ENCODE measurements at regions not wholly inside any gene's neighbourhood (a gene's known extent, or its start where the extent isn't known, plus 50 kb on each side); places are given as distances from the start of the nearest gene placed in this dataset.

GRCh38 chr5:58381566-58381965 is 78.3 kb downstream of the PLK2 start:
- no peaks in the 10 kb centered on the region for H3K4me1 ChIP-seq (ENCODE audit: control insufficient read depth in 1 of 2, insufficient read depth in 2 of 2, low read length in 2 of 2)
- ATAC-seq (ENCODE audit: low FRiP score) (no peak), DNase-seq (no peak)
- H3K27me3 ChIP-seq (ENCODE audit: control insufficient read depth in 1 of 2, insufficient read depth in 2 of 2, low read length in 1 of 2) = no peaks in the 10 kb centered on the region
- H3K9me3 ChIP-seq (ENCODE audit: control insufficient read depth, low read length) = no peaks in the 10 kb centered on the region
- H3K36me3 ChIP-seq (ENCODE audit: control insufficient read depth in 1 of 2, insufficient read depth in 2 of 2, low read length in 1 of 2) = no peaks in the 10 kb centered on the region
- intact Hi-C loops (cut with DNase I) = no loop called here
- H3K27ac ChIP-seq (ENCODE audit: low read depth in 1 of 2, low read length in 2 of 2) = no peak overlapping the region
- no peak overlapping the region for H3K4me3 ChIP-seq (ENCODE audit: low read length in 2 of 2)

- no peak overlapping the region for H3K27ac ChIP-seq (ENCODE audit: low read depth in 1 of 2, low read length in 2 of 2)
- no peaks in the 10 kb centered on the region for H3K27me3 ChIP-seq (ENCODE audit: control insufficient read depth in 1 of 2, insufficient read depth in 2 of 2, low read length in 1 of 2)
- no peaks in the 10 kb centered on the region for H3K9me3 ChIP-seq (ENCODE audit: control insufficient read depth, low read length)
- intact Hi-C loops (cut with DNase I) = no loop called here
- ATAC-seq (ENCODE audit: low FRiP score) (no peak), DNase-seq (no peak)
- H3K4me1 ChIP-seq (ENCODE audit: control insufficient read depth in 1 of 2, insufficient read depth in 2 of 2, low read length in 2 of 2) = no peaks in the 10 kb centered on the region
- H3K36me3 ChIP-seq (ENCODE audit: control insufficient read depth in 1 of 2, insufficient read depth in 2 of 2, low read length in 1 of 2) = no peaks in the 10 kb centered on the region
- H3K4me3 ChIP-seq (ENCODE audit: low read length in 2 of 2) = no peak overlapping the region
These were observed 79.2 kb downstream of the PLK2 start for GRCh38 chr5:58380655-58381054.

- Histone ChIP-seq H3K4me3 (ENCODE audit: low read length in 2 of 2) (no peak overlapping the region), H3K27me3 (ENCODE audit: control insufficient read depth in 1 of 2, insufficient read depth in 2 of 2, low read length in 1 of 2) (no peaks in the 10 kb centered on the region), H3K9me3 (ENCODE audit: control insufficient read depth, low read length) (no peaks in the 10 kb centered on the region), H3K27ac (ENCODE audit: low read depth in 1 of 2, low read length in 2 of 2) (no peak overlapping the region), H3K4me1 (ENCODE audit: control insufficient read depth in 1 of 2, insufficient read depth in 2 of 2, low read length in 2 of 2) (no peaks in the 10 kb centered on the region), H3K36me3 (ENCODE audit: control insufficient read depth in 1 of 2, insufficient read depth in 2 of 2, low read length in 1 of 2) (no peaks in the 10 kb centered on the region)
- DNase-seq = no peak
- no peak for ATAC-seq (ENCODE audit: low FRiP score)
- whole genome bisulfite sequencing, 2 donors = 85 to 86% methylated on average over 6 of the region's 6 CpGs
- intact Hi-C loops (cut with DNase I) = no loop called here
These were observed 81.1 kb downstream of the PLK2 start for GRCh38 chr5:58378613-58379390.

- no peaks in the 10 kb centered on the region for H3K4me1 ChIP-seq (ENCODE audit: control insufficient read depth in 1 of 2, insufficient read depth in 2 of 2, low read length in 2 of 2)
- no peaks in the 10 kb centered on the region for H3K36me3 ChIP-seq (ENCODE audit: control insufficient read depth in 1 of 2, insufficient read depth in 2 of 2, low read length in 1 of 2)
- no peak overlapping the region for H3K4me3 ChIP-seq (ENCODE audit: low read length in 2 of 2)
- no peak overlapping the region for H3K27ac ChIP-seq (ENCODE audit: low read depth in 1 of 2, low read length in 2 of 2)
- WGBS, 2 donors = 48 to 51% methylated on average over 5 of the region's 5 CpGs
- ATAC-seq (ENCODE audit: low FRiP score) (no peak), DNase-seq (no peak)
- intact Hi-C loops (cut with DNase I) = no loop called here
- H3K9me3 ChIP-seq (ENCODE audit: control insufficient read depth, low read length) = no peaks in the 10 kb centered on the region
- H3K27me3 ChIP-seq (ENCODE audit: control insufficient read depth in 1 of 2, insufficient read depth in 2 of 2, low read length in 1 of 2) = no peaks in the 10 kb centered on the region
These were observed 89.3 kb downstream of the PLK2 start for GRCh38 chr5:58370606-58371005.

- Histone ChIP-seq H3K9me3 (ENCODE audit: control insufficient read depth, low read length) (no peaks in the 10 kb centered on the region), H3K4me1 (ENCODE audit: control insufficient read depth in 1 of 2, insufficient read depth in 2 of 2, low read length in 2 of 2) (no peaks in the 10 kb centered on the region), H3K27ac (ENCODE audit: low read depth in 1 of 2, low read length in 2 of 2) (no peak overlapping the region), H3K27me3 (ENCODE audit: control insufficient read depth in 1 of 2, insufficient read depth in 2 of 2, low read length in 1 of 2) (no peaks in the 10 kb centered on the region), H3K36me3 (ENCODE audit: control insufficient read depth in 1 of 2, insufficient read depth in 2 of 2, low read length in 1 of 2) (no peaks in the 10 kb centered on the region), H3K4me3 (ENCODE audit: low read length in 2 of 2) (no peak overlapping the region)
- intact Hi-C loops (cut with DNase I) = no loop called here
- no peak for DNase-seq
- WGBS, 2 donors = 87 to 89% methylated on average over 5 of the region's 5 CpGs
- ATAC-seq (ENCODE audit: low FRiP score) = no peak
These were observed 90.2 kb downstream of the PLK2 start for GRCh38 chr5:58369513-58370190.

GRCh38 chr5:58366461-58366860 is 93.4 kb downstream of the PLK2 start:
- 18 to 22% methylated on average over 4 of the region's 4 CpGs for WGBS, 2 donors
- H3K9me3 ChIP-seq (ENCODE audit: control insufficient read depth, low read length) = no peaks in the 10 kb centered on the region
- H3K27me3 ChIP-seq (ENCODE audit: control insufficient read depth in 1 of 2, insufficient read depth in 2 of 2, low read length in 1 of 2) = no peaks in the 10 kb centered on the region
- DNase-seq (no peak), ATAC-seq (ENCODE audit: low FRiP score) (no peak)
- intact Hi-C loops (cut with DNase I) = no loop called here
- no peaks in the 10 kb centered on the region for H3K4me1 ChIP-seq (ENCODE audit: control insufficient read depth in 1 of 2, insufficient read depth in 2 of 2, low read length in 2 of 2)
- H3K4me3 ChIP-seq (ENCODE audit: low read length in 2 of 2) = no peak overlapping the region
- H3K27ac ChIP-seq (ENCODE audit: low read depth in 1 of 2, low read length in 2 of 2) = no peak overlapping the region
- no peaks in the 10 kb centered on the region for H3K36me3 ChIP-seq (ENCODE audit: control insufficient read depth in 1 of 2, insufficient read depth in 2 of 2, low read length in 1 of 2)

GRCh38 chr5:58365791-58366190 is 94.1 kb downstream of the PLK2 start:
- intact Hi-C loops (cut with DNase I) = no loop called here

GRCh38 chr5:58363461-58364249 is 96.2 kb downstream of the PLK2 start:
- intact Hi-C loops (cut with DNase I) = no loop called here
- no peaks in the 10 kb centered on the region for H3K4me1 ChIP-seq (ENCODE audit: control insufficient read depth in 1 of 2, insufficient read depth in 2 of 2, low read length in 2 of 2)
- 95% methylated on average over 8 of the region's 8 CpGs for WGBS, 2 donors
- no peak overlapping the region for H3K4me3 ChIP-seq (ENCODE audit: low read length in 2 of 2)
- no peak overlapping the region for H3K27ac ChIP-seq (ENCODE audit: low read depth in 1 of 2, low read length in 2 of 2)
- H3K36me3 ChIP-seq (ENCODE audit: control insufficient read depth in 1 of 2, insufficient read depth in 2 of 2, low read length in 1 of 2) = no peaks in the 10 kb centered on the region
- no peaks in the 10 kb centered on the region for H3K27me3 ChIP-seq (ENCODE audit: control insufficient read depth in 1 of 2, insufficient read depth in 2 of 2, low read length in 1 of 2)
- H3K9me3 ChIP-seq (ENCODE audit: control insufficient read depth, low read length) = no peaks in the 10 kb centered on the region
- no peak for DNase-seq
- ATAC-seq (ENCODE audit: low FRiP score) = no peak

More at GRCh38 chr5:58365791-58366190, 94.1 kb downstream of the PLK2 start:
- H3K4me3 ChIP-seq (ENCODE audit: low read length in 2 of 2) = no peak overlapping the region
- WGBS, 2 donors = 82 to 85% methylated on average over 3 of the region's 3 CpGs
- H3K36me3 ChIP-seq (ENCODE audit: control insufficient read depth in 1 of 2, insufficient read depth in 2 of 2, low read length in 1 of 2) = no peaks in the 10 kb centered on the region
- no peak overlapping the region for H3K27ac ChIP-seq (ENCODE audit: low read depth in 1 of 2, low read length in 2 of 2)
- DNase-seq (no peak), ATAC-seq (ENCODE audit: low FRiP score) (no peak)
- H3K4me1 ChIP-seq (ENCODE audit: control insufficient read depth in 1 of 2, insufficient read depth in 2 of 2, low read length in 2 of 2) = no peaks in the 10 kb centered on the region
- H3K27me3 ChIP-seq (ENCODE audit: control insufficient read depth in 1 of 2, insufficient read depth in 2 of 2, low read length in 1 of 2) = no peaks in the 10 kb centered on the region
- H3K9me3 ChIP-seq (ENCODE audit: control insufficient read depth, low read length) = no peaks in the 10 kb centered on the region

Data from aorta (tissue), 5 donors.